Dedifferentiated amniotic fluid mesenchymal stem cell (primary cell): ENCODE measurements at regions not wholly inside any gene's neighbourhood (a gene's known extent, or its start where the extent isn't known, plus 50 kb on each side); places are given as distances from the start of the nearest gene placed in this dataset.
"Not testable (repeated sequence)": the region's sequence is repeated elsewhere in the genome, so short reads cannot be mapped to it uniquely, and the experiment has no call there.

Experiments
- DNase-seq: peaks from one replicate; pipeline ENCODE4 v3.0.0-alpha.2; 2016; ENCODE audit errors: extremely low spot score

DNA sequence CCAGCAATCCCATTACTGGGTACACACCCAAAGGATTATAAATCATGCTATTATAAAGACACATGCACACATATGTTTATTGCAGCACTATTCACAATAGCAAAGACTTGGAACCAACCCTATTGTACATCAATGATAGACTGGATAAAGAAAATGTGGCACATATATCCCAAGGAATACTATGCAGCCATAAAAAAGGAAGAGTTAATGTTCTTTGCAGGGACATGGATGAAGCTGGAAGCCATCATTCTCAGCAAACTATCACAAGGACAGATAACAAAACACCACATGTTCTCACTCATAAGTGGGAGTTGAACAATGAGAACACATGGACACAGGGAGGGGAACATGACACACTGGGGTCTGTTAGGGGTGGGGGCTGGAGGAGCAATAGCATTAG is 177.2 kb upstream of the TBX18 start:
- not testable (repeated sequence) for DNase-seq

GRCh38 chr6:84929212-84929611 is 164.8 kb upstream of the TBX18 start:
- no peak for DNase-seq

DNA sequence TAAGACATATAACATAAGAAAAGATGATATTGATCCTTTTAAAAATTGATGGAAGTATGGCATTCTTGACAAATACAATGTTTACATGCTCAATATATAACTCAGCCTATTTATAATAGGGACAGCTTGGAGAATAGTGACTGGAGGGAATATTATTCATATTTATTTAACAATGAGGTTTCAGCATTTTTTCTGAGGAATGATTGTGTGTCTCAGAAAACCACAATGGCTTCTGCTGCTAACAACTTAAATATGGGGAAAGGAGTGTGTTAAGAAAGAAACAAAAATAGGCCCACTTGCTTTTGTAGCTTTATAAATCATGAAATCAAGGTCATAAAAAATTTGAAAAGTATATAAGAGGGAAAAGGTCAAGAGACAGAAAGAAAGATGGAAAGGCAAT is 163.2 kb upstream of the TBX18 start:
- DNase-seq = no peak

DNA sequence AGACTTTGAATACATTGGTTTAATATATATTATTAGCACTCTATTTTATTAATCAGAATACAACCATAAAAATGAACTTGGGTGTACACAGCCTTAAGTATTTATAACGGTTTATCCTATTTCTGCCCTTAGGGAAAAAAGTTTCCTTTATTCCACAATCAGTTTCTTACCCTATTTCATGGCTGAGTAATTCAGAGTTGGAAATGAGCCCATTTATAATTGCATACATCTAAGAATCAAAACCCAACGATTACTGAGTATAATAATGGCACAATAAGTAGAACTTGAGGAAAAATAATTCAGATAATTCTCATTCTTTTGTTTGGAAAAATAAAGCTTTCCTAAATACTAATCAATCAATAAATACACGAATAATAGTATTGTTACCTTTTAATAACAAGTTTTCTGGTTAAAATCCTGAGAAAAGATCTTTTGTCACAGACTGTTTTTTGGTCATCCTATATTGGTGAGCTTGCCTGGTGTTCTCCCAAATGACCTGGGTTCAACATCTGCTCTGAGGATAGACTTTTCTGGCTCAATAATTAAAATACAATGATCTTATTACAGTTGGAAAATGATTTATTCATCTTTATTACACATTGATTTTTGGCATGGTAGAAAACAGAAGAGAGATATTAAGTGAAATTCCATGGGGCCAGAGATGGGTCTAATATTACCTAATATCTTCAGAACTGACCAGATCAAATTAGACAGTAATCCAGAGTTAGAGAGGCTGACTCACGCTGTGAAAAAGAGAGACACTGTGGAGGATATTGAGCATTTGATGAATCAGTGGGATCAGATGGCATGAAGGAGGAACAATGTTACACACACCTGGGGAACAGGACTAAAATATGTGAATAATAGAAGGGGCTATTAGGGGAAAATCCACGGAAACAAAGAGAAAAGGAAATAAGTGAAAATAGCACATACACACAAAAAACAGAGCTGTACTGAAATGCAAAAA is 162.1 kb upstream of the TBX18 start:
- DNase-seq = no peak

DNA sequence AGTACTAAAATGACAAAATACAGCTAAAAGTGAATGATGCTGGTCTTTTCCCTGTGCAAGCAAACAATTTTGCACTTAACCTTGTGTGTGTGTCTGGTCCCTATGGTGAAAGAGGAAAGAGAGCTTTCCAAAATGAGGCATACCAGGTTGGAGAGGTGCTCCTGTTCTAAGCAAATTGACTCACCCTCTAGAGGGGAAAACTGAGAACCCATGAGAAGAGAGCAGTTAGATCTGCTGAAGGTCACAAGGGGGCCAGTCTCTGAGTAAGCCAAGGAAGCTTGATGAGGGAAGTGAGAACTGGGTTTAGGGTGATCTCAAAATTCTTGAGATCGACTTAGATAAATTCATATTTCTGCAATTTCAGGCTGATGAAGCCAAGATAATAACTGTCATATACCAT is 157.5 kb upstream of the TBX18 start:
- no peak for DNase-seq

GRCh38 chr6:84920021-84920420 is 155.6 kb upstream of the TBX18 start:
- no peak for DNase-seq

DNA sequence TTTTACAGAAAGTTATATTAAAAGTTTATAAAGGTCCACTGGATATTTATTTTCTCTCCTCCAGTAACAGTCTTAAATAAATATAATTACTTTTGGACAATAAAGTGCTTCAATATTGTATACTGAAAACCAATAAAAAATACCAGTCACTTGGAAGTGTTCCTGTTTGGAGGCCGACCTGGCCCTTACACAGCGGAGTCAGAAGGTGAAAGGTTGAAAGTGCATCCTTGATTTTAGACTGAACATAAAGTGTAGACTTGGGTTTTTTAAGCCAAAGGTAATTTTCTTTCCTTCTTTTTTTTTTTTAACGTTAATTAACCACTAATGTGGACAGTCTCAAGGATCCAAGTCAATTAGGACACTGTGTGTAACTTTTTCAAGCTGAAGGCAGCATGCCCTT is 152.3 kb upstream of the TBX18 start:
- no peak for DNase-seq

DNA sequence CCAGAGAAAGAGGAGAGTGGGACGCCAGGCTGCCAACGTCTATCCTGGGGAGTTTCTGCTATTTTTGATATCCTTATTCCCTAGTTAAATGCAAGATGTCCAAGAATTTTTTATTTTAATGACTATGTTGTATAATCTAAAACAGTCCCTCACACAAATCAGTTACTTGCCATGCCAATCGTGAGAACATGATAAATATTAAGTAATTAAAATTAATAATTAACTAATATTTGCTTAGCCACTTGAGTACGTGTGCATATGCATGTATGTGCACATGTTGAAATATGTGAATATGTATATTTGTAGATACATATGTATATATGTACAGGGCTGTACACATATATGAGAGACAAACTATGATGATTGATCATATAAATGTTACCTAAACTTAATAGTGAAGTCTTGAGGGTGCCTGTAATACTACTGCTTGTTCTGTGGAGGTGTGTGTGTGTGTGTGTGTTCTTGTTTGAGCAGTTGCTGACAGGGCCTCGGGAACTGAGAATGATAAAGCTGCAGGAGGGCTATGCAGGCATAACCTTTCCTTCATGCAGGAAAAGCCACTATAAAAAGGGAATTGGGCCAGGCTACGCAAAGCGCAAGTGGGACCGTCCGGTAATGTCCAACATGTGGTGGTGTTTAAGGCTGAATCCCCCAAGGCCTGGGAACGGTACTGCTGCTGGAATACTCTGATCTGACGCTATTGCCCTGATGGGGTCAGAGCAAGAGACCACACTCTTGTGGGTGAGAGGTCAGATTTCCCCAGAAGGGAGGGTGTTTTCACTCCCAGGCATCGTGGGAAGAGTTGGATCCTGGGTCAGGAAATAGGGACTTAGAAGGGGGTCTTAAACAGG is 148.3 kb upstream of the TBX18 start:
- DNase-seq = no peak

- DNase-seq = no peak
Measured at GRCh38 chr6:84910906-84911607, 146.7 kb upstream of the TBX18 start.

- no peak for DNase-seq
Measured at GRCh38 chr6:84908304-84908904, 144.0 kb upstream of the TBX18 start.

- no peak for DNase-seq
Measured at GRCh38 chr6:84906514-84906913, 142.1 kb upstream of the TBX18 start.

- DNase-seq = no peak
Measured at GRCh38 chr6:84905823-84906222, 141.4 kb upstream of the TBX18 start.

- DNase-seq = no peak
Measured at GRCh38 chr6:84902354-84902928, 138.0 kb upstream of the TBX18 start.

GRCh38 chr6:84897988-84898594 is 133.7 kb upstream of the TBX18 start:
- DNase-seq = no peak

- no peak for DNase-seq
Measured at GRCh38 chr6:84897011-84897410, 132.6 kb upstream of the TBX18 start.

DNA sequence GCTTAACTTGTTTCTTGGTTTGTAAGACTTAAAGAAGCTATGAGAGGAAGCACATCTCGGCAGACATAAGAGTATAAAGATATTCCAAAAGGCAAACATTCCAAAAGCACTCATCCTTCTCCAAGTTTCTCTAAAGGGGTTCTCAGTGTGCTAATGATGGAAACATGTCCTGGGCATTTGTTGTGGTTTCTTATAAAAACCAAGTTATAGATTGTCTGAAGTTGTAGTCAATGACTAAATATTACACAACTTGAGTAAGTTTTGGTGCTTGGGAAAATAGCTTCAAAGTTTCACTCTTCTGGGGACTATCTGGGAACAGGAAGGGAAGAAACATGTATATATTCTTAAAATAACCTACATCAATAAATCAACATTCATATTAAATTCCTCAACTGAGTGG is 128.3 kb upstream of the TBX18 start:
- DNase-seq = no peak

DNA sequence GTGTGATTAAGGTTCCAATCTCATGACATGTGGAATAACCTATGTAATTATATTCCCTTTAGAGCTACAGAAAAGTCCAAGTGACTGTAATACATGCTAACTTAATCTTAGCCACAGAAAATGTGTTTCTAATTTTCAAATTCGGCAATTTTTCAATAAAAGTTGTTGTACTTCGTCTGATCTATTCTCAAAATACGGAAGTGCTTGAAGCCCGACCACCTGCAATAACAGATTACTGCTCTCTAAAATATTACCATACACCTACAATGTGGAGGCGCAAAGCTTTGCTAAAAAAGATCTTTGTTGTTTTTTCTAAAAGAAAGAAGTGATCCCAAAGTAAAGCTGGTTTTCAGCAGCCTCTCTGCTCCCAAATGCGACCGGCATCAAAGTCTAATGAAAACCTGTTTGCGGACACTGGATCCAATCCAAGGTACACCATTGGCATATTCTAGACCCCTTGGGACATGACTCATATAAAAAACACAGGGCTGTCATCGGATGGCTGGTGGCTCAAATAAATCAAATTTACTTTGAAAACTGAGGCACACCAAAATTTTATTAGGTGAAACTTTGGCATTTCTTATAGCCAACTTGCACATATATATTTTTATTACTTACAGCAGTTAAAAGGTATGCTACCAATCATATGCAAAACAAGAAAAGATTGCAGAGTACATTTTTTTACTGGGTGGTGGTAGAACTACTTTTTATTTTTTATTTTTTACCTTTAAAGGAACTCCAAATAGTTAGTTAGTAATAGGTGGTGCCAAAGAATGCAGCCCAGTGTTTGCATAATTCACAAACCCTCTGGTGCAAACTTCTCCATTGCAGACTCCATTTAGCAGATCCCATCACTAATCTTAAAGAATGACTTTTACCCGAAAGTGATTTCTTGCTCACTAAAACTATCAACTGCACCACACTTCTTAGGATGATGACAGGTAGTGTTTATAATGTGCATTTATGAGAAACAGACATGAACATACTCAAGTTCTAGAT is 118.7 kb upstream of the TBX18 start:
- DNase-seq = no peak

DNA sequence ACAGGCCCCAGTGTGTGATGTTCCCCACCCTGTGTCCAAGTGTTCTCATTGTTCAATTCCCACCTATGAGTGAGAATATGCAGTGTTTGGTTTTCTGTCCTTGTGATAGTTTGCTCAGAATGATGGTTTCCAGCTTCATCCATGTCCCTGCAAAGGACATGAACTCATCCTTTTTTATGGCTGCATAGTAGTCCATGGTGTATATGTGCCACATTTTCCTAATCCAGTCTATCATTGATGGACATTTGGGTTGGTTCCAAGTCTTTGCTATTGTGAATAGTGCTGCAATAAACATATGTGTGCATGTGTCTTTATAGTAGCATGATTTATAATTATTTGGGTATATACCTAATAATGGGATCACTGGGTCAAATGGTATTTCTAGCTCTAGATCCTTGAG is 115.0 kb upstream of the TBX18 start:
- not testable (repeated sequence) for DNase-seq

GRCh38 chr6:84877515-84878210 is 113.3 kb upstream of the TBX18 start:
- no peak for DNase-seq
